ENCODE measurements at regions not wholly inside any gene's neighbourhood (a gene's known extent, or its start where the extent isn't known, plus 50 kb on each side); places are given as distances from the start of the nearest gene placed in this dataset.

DNA sequence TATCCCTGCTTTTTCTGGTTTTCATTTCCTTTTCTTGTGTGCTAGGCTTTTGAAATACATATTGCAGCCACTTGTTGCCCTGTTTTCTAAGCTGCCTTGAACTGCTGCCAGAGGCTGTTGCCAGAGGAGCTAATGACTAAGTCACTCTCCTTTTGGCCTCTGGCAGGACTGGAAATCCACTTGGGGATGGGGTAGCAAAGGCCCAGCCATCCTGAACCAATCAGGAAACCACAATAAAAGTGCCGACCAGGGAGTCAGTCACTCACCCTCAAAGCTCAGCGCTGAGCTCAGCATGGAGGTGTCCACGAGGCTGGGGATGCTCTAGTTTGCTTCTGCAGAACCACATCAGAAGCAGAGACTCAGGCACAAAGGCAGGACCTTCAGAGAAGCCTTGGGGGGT is 813.0 kb downstream of the DHX35 start:
- TF ChIP-seq EZH2phosphoT487 (IDR thresholded peaks at IDR 0.05; ENCODE audit: borderline replicate concordance, low read length) = no peak
- TF ChIP-seq, protein P1, sequence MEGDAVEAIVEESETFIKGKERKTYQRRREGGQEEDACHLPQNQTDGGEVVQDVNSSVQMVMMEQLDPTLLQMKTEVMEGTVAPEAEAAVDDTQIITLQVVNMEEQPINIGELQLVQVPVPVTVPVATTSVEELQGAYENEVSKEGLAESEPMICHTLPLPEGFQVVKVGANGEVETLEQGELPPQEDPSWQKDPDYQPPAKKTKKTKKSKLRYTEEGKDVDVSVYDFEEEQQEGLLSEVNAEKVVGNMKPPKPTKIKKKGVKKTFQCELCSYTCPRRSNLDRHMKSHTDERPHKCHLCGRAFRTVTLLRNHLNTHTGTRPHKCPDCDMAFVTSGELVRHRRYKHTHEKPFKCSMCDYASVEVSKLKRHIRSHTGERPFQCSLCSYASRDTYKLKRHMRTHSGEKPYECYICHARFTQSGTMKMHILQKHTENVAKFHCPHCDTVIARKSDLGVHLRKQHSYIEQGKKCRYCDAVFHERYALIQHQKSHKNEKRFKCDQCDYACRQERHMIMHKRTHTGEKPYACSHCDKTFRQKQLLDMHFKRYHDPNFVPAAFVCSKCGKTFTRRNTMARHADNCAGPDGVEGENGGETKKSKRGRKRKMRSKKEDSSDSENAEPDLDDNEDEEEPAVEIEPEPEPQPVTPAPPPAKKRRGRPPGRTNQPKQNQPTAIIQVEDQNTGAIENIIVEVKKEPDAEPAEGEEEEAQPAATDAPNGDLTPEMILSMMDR (IDR thresholded peaks at IDR 0.05; ENCODE audit: low read depth, low read length, poor library complexity, severe bottlenecking) = no peak
- Histone ChIP-seq H3F3A (ENCODE audit: control insufficient read depth, insufficient read depth) (no peaks in the 10 kb centered on the region), H3K27ac (ENCODE audit: low read depth, low read length) (no peak overlapping the region), H3K4me1 (ENCODE audit: control insufficient read depth, low read length) (no peaks in the 10 kb centered on the region), H3K79me2 (ENCODE audit: control insufficient read depth, low read length) (no peaks in the 10 kb centered on the region), H3K9me2 (replicated peaks; ENCODE audit: control insufficient read depth, low read length) (no peaks in the 10 kb centered on the region), H3K9me3 (ENCODE audit: control insufficient read depth, insufficient read depth, low read length) (no peaks in the 10 kb centered on the region), H3K27me3 (ENCODE audit: control insufficient read depth, low read length) (no peaks in the 10 kb centered on the region), H4K20me1 (ENCODE audit: control insufficient read depth, insufficient read depth, low read depth, low read length) (no peaks in the 10 kb centered on the region), H3K4me2 (ENCODE audit: low read length) (no peak overlapping the region), H3K36me3 (ENCODE audit: control insufficient read depth, low read length) (no peaks in the 10 kb centered on the region), H3K4me3 (ENCODE audit: low read length) (no peak overlapping the region)

DNA sequence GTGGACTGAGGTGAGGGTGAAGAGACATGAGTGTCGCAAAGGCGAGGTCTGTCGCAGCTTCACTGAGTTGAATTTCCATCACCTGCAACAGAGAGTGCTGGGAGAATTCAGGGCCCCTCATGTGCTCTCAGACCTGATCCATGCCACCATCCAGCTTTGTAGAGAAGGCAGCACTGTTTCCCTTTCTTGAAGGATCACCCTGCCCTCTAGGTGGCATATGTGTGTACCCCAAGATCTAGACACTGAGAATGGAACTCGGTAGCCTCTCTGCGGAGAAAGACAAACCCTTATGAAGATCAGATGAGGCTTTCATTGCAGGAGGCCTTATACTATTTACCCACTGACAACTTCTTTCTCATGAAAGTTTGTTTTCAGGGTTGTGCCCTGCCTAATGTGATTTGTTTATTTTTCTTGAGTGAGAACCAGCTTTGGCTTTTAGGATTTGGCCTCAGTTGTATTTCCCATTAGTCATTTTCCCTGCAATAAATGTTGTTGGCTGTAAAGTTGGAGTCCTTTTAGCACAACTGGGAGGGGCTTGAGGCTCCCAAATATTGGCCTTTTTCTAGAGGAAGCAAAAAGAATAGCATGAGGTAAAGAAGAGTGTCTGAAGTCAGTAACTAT is 811.3 kb downstream of the DHX35 start:
- Histone ChIP-seq H3K4me1 (ENCODE audit: control insufficient read depth, low read length) (no peaks in the 10 kb centered on the region), H3K36me3 (ENCODE audit: control insufficient read depth, low read length) (no peaks in the 10 kb centered on the region), H3K9me2 (replicated peaks; ENCODE audit: control insufficient read depth, low read length) (no peaks in the 10 kb centered on the region), H4K20me1 (ENCODE audit: control insufficient read depth, insufficient read depth, low read depth, low read length) (no peaks in the 10 kb centered on the region), H3K27ac (ENCODE audit: low read depth, low read length) (no peak overlapping the region), H3K4me2 (ENCODE audit: low read length) (no peak overlapping the region), H3K79me2 (ENCODE audit: control insufficient read depth, low read length) (no peaks in the 10 kb centered on the region), H3K27me3 (ENCODE audit: control insufficient read depth, low read length) (no peaks in the 10 kb centered on the region), H3K4me3 (ENCODE audit: low read length) (no peak overlapping the region), H3F3A (ENCODE audit: control insufficient read depth, insufficient read depth) (no peaks in the 10 kb centered on the region), H3K9me3 (ENCODE audit: control insufficient read depth, insufficient read depth, low read length) (no peaks in the 10 kb centered on the region; the same call in 1 of the 2 replicates)
- TF ChIP-seq, protein P1 (IDR thresholded peaks at IDR 0.05; ENCODE audit: low read depth, low read length, poor library complexity, severe bottlenecking) = no peak
- no peak for TF ChIP-seq EZH2phosphoT487 (IDR thresholded peaks at IDR 0.05; ENCODE audit: borderline replicate concordance, low read length)

DNA sequence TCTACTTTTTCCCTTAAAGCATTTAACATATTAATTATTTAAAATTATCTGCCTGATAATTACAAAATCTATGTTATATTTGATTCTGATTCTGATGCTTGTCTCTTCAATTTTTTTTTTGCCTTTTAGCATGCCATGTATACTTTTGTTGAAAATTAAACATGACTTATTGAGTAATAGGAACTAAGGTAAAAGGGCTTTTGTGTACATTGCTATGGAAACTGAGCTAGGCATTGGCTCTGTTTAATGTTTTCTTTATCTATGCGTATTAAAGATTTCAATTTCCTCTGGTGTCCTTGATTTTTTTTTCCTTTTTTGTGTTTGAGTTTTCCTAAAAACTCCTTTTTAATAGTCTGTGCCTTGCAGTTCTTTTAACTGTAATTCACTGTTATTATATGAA is 805.2 kb downstream of the DHX35 start:
- Histone ChIP-seq H3K9me3 (ENCODE audit: control insufficient read depth, insufficient read depth, low read length) (peaks cover 8% of the 10 kb centered on the region; the same call in 1 of the 2 replicates), H3F3A (ENCODE audit: control insufficient read depth, insufficient read depth) (no peaks in the 10 kb centered on the region), H3K9me2 (replicated peaks; ENCODE audit: control insufficient read depth, low read length) (no peaks in the 10 kb centered on the region), H3K27me3 (ENCODE audit: control insufficient read depth, low read length) (no peaks in the 10 kb centered on the region), H3K36me3 (ENCODE audit: control insufficient read depth, low read length) (no peaks in the 10 kb centered on the region), H3K4me2 (ENCODE audit: low read length) (no peak overlapping the region), H3K27ac (ENCODE audit: low read depth, low read length) (no peak overlapping the region), H3K79me2 (ENCODE audit: control insufficient read depth, low read length) (no peaks in the 10 kb centered on the region), H4K20me1 (ENCODE audit: control insufficient read depth, insufficient read depth, low read depth, low read length) (no peaks in the 10 kb centered on the region), H3K4me3 (ENCODE audit: low read length) (no peak overlapping the region), H3K4me1 (ENCODE audit: control insufficient read depth, low read length) (no peaks in the 10 kb centered on the region)
- TF ChIP-seq, protein P1 (IDR thresholded peaks at IDR 0.05; ENCODE audit: low read depth, low read length, poor library complexity, severe bottlenecking) = no peak
- no peak for TF ChIP-seq EZH2phosphoT487 (IDR thresholded peaks at IDR 0.05; ENCODE audit: borderline replicate concordance, low read length)

All from DOHH2 (cell line).